PC-9 (cell line): ENCODE measurements at regions not wholly inside any gene's neighbourhood (a gene's known extent, or its start where the extent isn't known, plus 50 kb on each side); places are given as distances from the start of the nearest gene placed in this dataset.

Experiments used
- CTCF ChIP-seq: fragments of 200-600 bp; sonication (generic); conservative IDR thresholded peaks from 2 replicates; pipeline ENCODE4 v1.6.1; 2017; ENCODE audit warnings: mixed run types, antibody characterized with exemption, mild to moderate bottlenecking, moderate library complexity
- EZH2 ChIP-seq: fragments of 200-600 bp; sonication (generic); IDR thresholded peaks from 2 replicates; pipeline ENCODE4 v1.8.0; 2017; ENCODE audit warnings: antibody characterized with exemption, low read depth

- TF ChIP-seq CTCF: no peak
- TF ChIP-seq EZH2: no peak
These were observed 91.3 kb upstream of the GALNTL6 start for GRCh38 chr4:171721937-171722336.
